GM19395 (cell line): ENCODE measurements at regions not wholly inside any gene's neighbourhood (a gene's known extent, or its start where the extent isn't known, plus 50 kb on each side); places are given as distances from the start of the nearest gene placed in this dataset.
"Not testable (repeated sequence)": the region's sequence is repeated elsewhere in the genome, so short reads cannot be mapped to it uniquely, and the experiment has no call there.

Experiments used
- ATAC-seq: cut with Tn5 transposase; IDR thresholded peaks from one replicate; pipeline ENCODE4 v1.9.1; 2021; ENCODE audit warnings: mild to moderate bottlenecking, moderate library complexity; ENCODE audit not compliant: unreplicated experiment

DNA sequence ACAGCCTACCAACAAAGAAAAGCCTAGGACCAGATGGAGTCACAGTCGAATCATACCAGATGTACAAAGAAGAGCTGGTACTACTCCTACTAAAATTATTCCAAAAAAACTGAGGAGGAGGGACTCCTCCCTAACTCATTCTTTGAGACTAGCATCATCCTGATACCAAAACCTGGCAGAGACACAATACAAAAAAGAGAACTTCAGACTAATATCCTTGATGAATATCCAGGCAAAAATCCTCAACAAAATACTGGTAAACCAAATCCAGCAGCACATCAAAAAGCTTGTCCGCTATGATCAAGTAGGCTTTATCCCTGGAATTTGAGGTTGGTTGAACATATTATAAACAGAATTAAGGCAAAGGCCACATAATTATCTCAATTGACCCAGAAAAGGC is 900.4 kb upstream of the ARRDC3 start:
- ATAC-seq, result no peak

- not testable (repeated sequence) for ATAC-seq
Observed at GRCh38 chr5:92271750-92272149, 888.6 kb upstream of the ARRDC3 start.

GRCh38 chr5:92268343-92268742 is 885.2 kb upstream of the ARRDC3 start:
- ATAC-seq, result no peak

GRCh38 chr5:92267830-92268229 is 884.7 kb upstream of the ARRDC3 start:
- ATAC-seq, result no peak

- ATAC-seq, result no peak
Observed at GRCh38 chr5:92265804-92266203, 882.7 kb upstream of the ARRDC3 start.

DNA sequence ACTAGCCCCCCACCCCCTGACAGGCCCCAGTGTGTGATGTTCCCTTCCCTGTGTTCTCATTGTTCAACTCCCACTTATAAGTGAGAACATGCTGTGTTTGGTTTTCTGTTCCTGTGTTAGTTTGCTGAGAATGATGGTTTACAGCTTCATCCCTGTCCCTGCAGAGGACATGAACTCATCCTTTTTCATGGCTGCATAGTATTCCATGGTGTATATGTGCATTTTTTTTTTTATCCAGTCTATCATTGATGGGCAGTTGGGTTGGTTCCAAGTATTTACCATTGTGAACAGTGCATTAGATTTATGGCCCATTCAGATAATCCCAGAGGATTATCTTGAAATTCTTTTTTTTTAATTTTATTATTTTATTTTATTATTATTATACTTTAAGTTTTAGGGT is 872.5 kb upstream of the ARRDC3 start:
- ATAC-seq, result not testable (repeated sequence)

DNA sequence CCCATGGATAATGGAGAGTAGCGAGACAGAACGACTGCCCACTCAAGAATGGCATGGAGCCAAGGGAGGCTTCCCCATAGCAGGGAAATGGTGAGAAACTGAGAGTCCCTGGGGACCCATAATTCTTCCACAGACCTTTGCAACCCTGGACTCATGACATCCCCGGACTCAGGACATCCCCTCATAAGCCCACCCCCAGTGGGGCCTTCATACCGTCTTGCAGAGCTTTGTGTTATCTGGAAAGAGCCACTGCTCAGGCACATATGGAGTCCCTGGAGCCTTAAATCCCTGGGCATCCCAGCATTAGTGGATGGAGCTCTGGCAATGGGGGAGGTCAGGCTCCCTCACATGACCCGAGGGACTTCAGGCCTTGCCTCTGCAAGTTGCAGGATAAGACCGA is 865.4 kb upstream of the ARRDC3 start:
- ATAC-seq, result no peak

DNA sequence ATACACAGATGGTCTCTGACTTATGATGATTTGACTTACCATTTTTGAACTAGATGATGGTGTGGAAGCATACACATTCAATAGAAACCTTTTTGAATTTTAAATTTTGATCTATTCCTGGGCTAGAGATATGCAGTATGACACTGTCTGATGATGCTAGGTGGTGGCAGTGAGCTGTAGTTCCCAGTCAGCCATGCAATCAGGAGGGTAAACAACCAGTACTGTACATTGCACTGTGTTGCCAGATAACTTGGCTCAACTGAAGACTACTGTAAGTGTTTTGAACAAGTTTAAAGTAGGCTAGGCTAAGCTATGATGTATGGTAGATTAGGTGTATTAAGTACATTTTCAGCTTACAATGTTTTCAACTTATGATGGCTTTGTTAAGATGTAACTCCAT is 859.1 kb upstream of the ARRDC3 start:
- no peak for ATAC-seq

DNA sequence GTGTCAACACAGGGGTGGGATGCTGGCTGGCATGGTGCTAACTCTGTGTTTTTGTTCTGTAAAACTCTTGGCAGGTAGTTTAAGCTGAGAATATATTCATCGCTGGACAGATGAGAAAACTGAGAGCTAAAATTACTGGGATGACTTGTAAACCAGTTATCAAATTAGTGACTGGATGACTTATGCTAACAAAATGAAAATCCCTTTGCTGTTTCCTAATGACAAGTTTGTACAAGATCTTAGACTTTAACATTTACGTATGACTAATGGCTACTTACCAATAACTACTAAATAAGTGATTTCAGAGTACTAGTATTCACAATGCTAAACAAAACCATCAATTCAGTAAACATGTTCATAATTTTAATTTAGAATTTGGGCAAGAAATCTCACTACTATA is 854.8 kb upstream of the ARRDC3 start:
- no peak for ATAC-seq

DNA sequence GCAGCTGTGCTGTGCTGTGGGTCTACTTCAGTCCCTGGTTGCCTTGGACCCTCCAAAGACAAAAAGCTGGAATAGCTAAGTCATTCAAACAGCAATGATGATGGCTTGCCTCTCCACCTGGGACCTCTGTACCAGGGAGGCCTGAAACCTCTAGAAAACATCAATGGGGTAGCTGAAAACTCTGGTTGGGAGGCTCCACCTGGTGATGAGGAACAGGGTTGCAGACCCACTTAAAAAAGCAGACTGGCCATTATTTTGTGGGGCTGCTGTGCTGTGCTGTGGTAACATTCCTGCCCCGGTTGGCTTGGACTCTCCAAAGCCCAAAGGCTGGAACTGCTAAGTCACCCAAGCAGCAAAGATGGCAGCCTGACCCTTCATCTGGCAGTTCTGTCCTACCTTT is 839.3 kb upstream of the ARRDC3 start:
- no peak for ATAC-seq

- ATAC-seq, result not testable (repeated sequence)
Observed at GRCh38 chr5:92216852-92217251, 833.7 kb upstream of the ARRDC3 start.

GRCh38 chr5:92215116-92215515 is 832.0 kb upstream of the ARRDC3 start:
- ATAC-seq, result no peak

- no peak for ATAC-seq
Observed at GRCh38 chr5:92208265-92208664, 825.1 kb upstream of the ARRDC3 start.

DNA sequence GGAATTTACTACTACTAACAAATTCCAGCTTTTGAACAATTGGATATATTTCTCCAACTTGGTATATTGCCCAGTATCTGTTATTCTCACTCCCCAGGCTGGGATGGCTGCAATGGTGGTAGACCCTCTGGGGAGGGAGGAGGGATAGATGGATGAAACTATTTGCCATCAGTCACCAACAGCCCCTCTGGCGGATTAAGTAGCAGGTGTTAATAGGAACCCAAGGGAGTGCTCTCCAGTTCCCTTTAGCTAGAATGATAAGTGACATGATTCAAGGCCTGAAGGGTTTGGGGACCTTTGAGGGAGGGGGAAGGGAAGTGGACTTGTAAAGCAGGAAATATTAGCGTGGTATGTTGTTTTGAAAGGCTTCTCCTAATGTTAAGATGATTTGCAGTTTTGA is 824.0 kb upstream of the ARRDC3 start:
- no peak for ATAC-seq

- ATAC-seq, result no peak
Observed at GRCh38 chr5:92206681-92207080, 823.6 kb upstream of the ARRDC3 start.

- not testable (repeated sequence) for ATAC-seq
Observed at GRCh38 chr5:92199035-92199434, 815.9 kb upstream of the ARRDC3 start.

DNA sequence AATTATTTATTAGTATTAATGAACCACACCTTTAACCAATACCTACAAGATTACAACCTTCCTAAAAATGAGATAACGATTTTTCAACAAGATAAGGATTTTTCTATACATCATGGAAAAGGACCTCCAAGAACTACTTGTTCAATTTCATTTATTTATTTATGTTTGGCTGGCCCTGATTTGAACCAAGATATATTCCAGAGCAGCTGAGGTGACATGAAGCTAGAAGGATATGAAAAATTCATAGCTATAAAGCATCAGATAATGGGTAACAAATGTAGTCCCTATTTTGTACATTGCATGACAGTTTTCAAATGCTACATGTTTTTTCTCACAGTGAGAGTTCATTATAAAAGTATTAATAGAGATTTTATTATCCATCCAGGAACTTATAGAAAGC is 798.5 kb upstream of the ARRDC3 start:
- ATAC-seq, result no peak

- no peak for ATAC-seq
Observed at GRCh38 chr5:92180391-92180790, 797.3 kb upstream of the ARRDC3 start.

DNA sequence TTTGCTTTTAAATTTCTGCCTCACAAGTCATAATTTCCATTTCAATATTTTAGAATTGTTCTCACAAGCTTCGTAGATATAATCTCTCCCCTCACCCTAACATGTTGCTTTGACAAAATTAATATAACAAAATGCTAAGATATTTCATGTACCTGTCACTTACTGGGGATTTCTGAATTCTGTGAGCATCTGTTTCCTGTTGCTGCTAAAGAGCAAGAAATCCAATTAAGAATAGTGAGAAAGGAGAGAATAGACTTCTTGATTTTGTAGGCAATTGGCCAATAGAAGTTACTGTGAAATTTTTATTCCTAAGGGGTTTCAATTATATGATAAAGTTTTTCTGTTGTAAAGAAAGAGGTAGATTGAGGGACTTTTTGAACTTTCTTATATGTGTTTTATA is 796.5 kb upstream of the ARRDC3 start:
- no peak for ATAC-seq

GRCh38 chr5:92177926-92178487 is 794.9 kb upstream of the ARRDC3 start:
- ATAC-seq, result no peak

DNA sequence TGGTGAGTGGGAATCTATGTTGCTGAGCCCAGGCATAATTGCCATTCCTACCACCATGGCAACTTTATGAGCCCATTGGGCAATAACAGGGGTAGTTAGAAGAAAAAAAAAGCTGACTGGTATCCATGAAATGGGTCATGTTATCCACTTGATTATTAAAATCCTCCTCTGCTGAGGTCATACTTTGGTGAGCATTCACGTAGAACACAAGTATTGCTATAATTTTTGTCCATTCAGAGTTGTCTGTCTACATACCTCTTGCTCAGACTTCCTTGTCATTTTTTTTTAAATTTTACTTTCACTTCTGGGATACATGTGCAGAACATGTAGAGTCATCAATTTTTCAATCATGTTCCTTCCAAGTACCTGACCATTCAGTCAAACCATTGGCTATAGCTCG is 780.8 kb upstream of the ARRDC3 start:
- ATAC-seq, result no peak

- no peak for ATAC-seq
Observed at GRCh38 chr5:92147798-92148197, 764.7 kb upstream of the ARRDC3 start.

DNA sequence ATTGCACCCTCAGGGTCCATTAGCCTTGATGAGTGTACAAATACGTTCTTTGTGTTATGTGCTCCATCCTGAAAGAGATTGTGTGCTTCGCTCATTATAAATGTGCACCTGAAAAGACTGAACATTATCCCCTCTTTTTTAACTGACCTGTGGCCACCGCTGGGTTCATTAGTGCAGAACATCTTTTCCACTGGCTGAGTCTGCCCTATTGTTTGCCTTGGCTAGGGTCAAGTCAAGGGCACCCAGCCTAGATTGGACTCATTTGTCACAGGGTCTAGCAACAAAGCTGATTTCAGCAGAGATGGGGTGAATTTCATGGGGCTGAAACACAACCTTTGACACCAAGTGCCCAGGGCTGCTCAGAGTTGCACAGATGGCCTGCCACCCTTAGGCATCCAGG is 764.1 kb upstream of the ARRDC3 start:
- ATAC-seq, result no peak

GRCh38 chr5:92145852-92146251 is 762.7 kb upstream of the ARRDC3 start:
- ATAC-seq, result no peak
